NCI-H345 treated with DMSO at 0.1 percent for 48 hours (cell line): ENCODE measurements at regions not wholly inside any gene's neighbourhood (a gene's known extent, or its start where the extent isn't known, plus 50 kb on each side); places are given as distances from the start of the nearest gene placed in this dataset.
A peak's percentile ranks its signal among the peaks of the same experiment; 100 is the strongest.

Experiments
- DNase-seq: peaks from one replicate; lab custom pipeline; 2025; ENCODE audit not compliant: unreplicated experiment; lab: John Stamatoyannopoulos, UW

- DNase-seq = no peak
Measured at GRCh38 chr12:66903782-66904396, 225.0 kb upstream of the GRIP1 start.

DNA sequence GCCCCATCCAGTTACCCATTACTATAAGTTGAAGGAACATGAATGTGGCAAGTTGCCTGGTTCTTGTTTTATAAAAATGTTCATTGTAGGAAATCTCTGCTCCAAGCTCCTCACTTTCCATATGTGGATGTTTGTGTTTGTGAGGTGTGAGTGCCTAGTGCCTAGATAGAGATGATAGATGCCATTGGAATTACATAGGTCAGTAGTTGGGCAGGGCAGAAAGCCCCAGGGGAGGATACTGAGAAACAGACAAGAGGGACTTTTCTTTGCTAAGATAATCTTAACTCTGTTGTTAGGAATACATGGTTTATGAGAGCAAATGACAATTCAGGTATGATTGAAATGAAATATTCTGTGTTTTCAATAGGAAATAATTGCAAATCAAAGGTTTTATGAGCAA, 226.3 kb upstream of the GRIP1 start:
- no peak for DNase-seq

GRCh38 chr12:66910366-66910974, 231.6 kb upstream of the GRIP1 start:
- DNase-seq = no peak

- DNase-seq = peak; percentile 10
Measured at GRCh38 chr12:66915306-66915904, 236.5 kb upstream of the GRIP1 start.

GRCh38 chr12:66916189-66916588, 237.3 kb upstream of the GRIP1 start:
- no peak for DNase-seq

DNA sequence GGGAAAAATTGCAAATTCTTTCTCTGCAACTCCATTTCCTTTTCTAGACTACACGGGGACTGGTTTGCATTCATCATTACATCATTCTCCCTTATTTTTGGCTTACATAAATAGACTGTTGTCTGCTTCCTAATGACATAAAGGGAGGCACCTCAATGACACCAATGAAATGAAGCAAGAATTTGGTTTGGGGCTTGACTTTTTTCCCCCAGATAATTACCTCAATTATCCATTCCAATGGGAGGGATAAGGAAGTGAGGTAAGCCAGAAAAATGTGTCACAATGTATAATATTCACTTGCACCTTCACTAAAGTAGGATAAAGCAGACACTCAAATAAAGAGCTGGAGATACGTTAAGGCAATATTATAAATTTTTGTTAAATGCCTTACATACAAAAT, 240.6 kb upstream of the GRIP1 start:
- DNase-seq = no peak

GRCh38 chr12:66920205-66920604, 241.3 kb upstream of the GRIP1 start:
- DNase-seq = no peak

- DNase-seq = no peak
Measured at GRCh38 chr12:66921151-66921550, 242.3 kb upstream of the GRIP1 start.

- DNase-seq = no peak
Measured at GRCh38 chr12:66925083-66925482, 246.2 kb upstream of the GRIP1 start.

DNA sequence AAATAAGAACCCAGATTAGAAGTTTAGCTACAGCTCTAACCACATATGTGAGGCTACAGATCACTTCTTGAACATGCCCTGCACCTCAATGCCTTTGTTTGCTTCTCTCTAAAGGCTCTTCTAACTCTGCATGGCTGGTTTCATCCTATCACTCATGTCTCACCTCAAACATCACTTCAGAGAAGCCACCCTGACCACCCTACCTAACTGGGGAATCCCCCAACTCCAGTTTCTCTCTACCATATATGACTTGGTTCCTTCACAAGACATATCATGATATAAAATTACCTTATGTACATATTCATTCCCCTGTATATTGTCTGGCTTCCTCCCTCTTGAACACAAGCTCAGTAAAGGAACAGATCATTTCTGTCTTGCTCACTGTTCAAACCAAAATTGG, 250.2 kb upstream of the GRIP1 start:
- no peak for DNase-seq

GRCh38 chr12:66931091-66931490, 252.2 kb upstream of the GRIP1 start:
- no peak for DNase-seq

GRCh38 chr12:66932126-66932525, 253.2 kb upstream of the GRIP1 start:
- DNase-seq = no peak

DNA sequence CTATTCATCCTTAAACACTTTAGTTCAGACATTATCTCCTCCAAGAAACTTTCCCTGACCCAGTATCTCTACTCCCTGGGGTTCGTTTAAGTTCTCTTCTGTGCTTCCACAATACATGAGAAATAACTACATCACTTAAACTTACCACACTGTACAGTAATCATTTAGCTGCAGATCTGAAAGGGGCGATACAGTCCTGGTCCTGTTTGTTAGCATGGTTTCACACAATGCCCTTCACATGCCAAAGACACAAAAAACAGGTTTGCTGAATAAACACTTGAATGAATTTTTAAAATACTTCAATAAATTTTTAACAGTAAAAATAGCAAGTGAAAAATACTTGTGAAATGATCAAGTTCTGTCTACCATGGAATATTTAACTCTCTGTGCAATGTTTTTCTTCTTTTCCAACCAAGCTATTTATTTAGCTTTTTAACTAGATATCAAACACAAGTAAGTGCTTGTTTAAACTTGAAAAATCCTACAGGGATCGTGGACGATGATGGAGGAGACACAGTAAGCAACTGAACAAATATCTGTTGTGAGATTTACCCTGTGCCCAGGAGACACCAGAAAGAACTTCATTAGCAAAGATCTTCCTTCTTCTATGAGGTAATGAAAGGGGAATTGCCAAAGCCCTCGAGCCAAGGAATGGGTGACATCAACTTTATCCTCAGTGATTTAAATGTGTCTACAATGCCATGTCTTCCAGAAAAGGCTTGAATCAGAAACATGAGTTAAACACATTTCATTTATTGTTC, 255.6 kb upstream of the GRIP1 start:
- no peak for DNase-seq

DNA sequence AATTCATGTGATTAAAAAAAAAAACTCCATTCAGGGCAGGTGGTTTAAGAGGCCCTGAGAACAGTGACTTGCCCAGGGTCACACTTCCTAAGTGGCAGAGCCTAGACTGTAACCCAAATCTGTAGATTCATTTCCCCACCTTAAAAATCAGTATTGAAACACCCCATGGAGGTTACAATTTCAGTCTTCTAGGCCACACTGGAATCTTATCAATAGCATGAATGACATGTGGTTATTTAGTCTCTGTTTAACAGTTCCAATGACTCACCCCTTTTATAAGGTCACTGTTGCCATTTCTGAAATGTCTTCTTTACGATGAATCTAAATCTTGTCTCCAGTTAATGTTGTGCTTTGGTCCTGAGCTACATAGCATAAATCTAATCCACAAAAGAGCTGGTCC, 262.3 kb upstream of the GRIP1 start:
- no peak for DNase-seq

DNA sequence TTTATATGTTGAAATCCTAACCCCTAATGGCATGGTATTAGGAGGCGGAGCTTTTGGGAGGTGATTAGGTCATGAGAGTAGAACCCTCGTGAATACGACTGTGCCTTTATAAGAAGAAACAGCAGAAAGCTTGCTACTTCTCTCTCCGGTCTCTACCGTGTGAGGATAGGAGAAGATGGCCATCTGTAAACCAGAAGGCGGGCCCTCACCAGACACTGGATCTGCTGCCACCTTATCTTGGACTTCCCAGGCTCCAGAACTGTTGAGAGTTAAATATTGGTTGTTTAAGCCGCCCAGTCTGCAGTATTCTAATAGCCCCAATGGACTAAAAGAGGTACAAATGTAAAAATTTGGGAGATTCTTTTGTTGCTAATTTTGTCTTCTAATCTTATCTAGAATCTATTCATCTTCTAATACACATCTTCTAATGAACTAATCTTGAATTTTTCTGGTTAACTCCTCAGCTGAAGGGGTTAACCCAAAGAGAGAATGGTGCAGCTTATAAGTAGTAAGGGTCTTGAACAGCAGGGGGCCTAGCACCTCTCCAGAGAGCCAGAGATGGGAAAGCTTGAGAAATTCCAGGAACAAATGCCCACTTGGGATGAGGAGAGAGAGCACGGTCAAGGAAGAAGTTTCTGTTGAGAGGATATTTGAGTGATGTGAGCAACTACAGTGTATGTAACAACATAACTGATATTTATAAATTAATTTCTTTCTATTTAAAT, 264.0 kb upstream of the GRIP1 start:
- DNase-seq = no peak

DNA sequence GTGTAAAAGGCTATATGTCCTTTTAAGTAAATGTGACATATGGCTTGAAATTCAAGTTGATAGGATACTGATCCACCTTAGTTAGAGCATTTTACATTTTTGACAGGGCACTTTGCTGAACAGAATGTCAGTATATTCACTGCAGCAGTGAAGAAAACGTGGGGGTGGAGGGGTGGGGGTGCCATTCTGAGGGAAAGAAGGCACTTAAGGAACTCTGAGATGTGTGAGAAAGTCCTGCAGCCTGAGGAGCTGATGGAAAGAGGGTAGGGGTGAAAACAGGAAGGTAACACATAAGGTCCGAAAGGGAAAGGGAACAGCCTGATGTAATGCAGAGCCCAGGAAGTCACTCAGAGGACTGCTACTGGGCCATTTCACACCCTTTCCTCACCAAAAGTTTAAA, 265.5 kb upstream of the GRIP1 start:
- no peak for DNase-seq

DNA sequence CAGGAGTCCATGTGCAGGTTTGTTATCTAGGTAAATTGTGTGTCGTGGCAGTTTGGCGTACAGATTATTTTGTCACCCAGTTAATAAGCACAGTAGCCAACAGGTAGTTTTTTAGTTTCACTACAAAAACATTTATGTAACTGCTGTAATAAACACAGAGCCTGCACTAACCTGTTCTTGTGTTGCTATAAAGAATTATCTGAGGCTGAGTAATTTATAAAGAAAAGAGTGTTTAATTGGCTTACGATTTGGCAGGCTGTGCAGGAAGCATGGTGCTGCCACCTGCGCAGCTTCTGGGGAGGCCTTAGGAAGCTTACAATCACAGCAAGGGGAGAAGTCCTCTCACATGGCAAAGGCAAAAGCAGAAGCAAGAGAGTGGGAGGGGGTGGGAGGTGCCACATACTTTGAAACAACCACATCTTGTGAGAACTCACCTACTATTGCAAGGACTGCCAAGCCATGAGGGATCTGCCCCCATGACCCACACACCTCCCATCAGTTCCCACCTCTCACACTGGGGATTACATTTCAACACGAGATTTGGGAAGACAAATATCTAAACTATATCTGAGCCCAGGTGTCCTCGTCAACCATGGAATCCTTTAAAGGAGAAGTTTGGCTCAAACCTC, 266.4 kb upstream of the GRIP1 start:
- DNase-seq = no peak

DNA sequence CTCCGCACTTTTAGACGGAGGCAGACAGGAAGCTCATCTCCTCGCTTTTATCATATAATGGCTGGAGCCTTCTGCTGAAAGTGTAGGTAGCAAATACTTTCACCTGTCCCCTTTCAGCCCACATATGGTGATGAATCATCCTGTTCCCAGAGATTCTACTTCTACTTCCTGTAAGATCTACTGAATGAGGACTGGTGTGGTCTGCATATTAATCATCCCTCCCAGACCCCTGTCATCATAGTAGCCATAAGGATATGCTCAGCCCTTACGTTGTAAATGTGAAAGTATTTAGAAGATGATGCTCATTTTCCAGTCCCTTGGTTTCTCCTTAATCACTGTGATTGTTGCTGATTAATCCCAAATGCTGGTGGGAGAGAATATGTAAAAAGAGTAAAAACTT, 268.2 kb upstream of the GRIP1 start:
- no peak for DNase-seq

DNA sequence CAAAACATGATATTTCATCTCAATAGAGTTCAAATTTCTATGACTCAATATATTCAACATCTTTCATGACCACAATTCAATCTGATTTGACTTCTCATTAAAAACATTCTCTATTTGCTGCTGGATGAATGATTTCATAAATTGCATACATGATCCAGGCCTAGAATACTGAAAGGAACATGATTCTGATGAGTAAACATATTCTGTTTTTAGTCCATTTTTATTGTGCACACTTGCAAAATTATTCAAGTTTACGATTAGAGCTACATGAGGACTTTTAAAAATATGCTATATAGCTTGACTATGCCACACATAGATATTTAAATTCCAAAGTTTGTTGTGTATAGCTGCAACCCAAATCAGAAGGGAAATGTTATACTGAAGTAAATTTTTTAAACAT, 273.8 kb upstream of the GRIP1 start:
- no peak for DNase-seq

DNA sequence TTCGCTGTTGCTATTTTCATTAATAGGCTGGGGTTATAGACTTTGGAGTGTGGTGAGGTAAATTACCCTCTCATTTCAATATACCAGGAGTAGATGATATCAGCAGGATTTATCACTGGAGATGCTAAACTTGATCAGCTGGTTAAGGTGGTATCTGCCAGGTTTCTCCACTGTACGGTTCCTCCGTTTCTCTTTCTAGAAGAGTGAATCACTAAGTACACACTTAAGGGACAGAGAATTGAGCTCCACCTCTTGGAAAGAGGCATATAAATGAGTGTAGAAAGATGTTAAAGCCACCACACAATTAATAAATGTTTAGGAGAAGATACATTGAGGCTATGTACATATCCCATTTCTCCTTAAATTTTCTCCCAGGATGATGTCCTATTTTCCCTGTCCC, 277.4 kb upstream of the GRIP1 start:
- DNase-seq = no peak

DNA sequence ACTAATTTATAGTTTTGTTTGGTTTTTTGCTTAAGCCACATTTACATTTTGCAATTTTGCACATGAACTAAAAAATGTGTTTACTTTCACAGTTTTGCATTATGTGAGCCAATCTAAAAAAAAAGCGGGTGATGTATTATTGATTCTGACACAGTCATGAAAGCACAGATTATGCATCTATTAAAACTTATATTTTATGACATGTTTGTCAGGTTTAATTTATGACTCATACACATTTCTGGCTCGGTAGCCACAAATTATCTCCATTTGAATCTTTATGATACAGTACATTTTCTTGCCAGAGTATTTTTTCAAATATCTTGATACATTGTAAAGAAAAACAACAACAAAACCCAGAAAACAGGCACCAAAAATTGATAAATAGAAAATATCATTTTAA, 280.4 kb upstream of the GRIP1 start:
- DNase-seq = no peak
